ENCODE measurements at regions not wholly inside any gene's neighbourhood (a gene's known extent, or its start where the extent isn't known, plus 50 kb on each side); places are given as distances from the start of the nearest gene placed in this dataset.

DNA sequence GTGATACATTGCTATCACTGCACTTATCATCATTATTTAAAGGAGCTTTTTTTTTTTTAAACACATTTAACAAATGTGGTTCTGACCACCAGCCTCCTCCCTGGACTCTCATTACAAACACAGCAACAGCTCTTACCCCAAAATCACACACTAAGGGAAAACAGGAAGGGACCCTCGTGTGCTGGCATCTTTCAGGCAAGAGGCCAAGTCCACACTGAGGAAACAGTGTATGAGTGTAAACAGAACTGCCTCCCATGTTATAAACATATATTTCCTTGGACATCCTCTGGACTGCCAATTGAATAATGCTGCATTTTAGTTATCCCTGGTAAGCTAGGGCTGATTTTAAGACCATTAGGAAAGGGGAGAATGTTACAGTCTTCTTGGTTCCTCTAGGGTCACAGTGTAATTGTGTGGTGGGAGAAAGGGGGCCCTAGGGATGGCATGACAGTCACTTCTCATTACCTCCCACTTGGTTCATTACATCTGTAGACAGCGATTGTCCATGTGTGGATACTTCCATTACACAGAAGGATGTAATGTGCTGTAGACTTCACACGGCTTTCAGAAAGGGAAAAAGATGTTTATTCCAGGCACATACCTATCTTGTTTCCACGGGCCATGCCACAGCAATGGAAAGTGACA is 244.6 kb upstream of the TET2 start:
- no peaks in the 10 kb centered on the region for H3K9me3 ChIP-seq (ENCODE audit: low read depth, low read length, poor library complexity, severe bottlenecking)
- no peak for DNase-seq (ENCODE audit: low spot score)
- H3K4me1 ChIP-seq (ENCODE audit: insufficient read depth, low read length, poor library complexity, severe bottlenecking), result no peaks in the 10 kb centered on the region
- H3K4me3 ChIP-seq (ENCODE audit: low read depth, low read length, poor library complexity, severe bottlenecking), result no peak overlapping the region
- no peak overlapping the region for H3K27ac ChIP-seq (ENCODE audit: low read depth, low read length, poor library complexity, severe bottlenecking)
- no peaks in the 10 kb centered on the region for H3K36me3 ChIP-seq (ENCODE audit: insufficient read depth, low read length, poor library complexity, severe bottlenecking)
- CTCF ChIA-PET, result no interaction called here
- POLR2A ChIA-PET (ENCODE audit: low non-redundant PET), result no interaction called here
- BruUV-seq (replicated peaks), result no TSS peak
- TF ChIP-seq, protein P1, sequence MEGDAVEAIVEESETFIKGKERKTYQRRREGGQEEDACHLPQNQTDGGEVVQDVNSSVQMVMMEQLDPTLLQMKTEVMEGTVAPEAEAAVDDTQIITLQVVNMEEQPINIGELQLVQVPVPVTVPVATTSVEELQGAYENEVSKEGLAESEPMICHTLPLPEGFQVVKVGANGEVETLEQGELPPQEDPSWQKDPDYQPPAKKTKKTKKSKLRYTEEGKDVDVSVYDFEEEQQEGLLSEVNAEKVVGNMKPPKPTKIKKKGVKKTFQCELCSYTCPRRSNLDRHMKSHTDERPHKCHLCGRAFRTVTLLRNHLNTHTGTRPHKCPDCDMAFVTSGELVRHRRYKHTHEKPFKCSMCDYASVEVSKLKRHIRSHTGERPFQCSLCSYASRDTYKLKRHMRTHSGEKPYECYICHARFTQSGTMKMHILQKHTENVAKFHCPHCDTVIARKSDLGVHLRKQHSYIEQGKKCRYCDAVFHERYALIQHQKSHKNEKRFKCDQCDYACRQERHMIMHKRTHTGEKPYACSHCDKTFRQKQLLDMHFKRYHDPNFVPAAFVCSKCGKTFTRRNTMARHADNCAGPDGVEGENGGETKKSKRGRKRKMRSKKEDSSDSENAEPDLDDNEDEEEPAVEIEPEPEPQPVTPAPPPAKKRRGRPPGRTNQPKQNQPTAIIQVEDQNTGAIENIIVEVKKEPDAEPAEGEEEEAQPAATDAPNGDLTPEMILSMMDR (conservative IDR thresholded peaks at IDR 0.05; ENCODE audit: low read depth, low read length), result no peak
- no peak for TF ChIP-seq EZH2 (IDR thresholded peaks at IDR 0.05; ENCODE audit: borderline replicate concordance, low read depth, low read length, poor library complexity, severe bottlenecking)
- intact Hi-C loops (cut with micrococcal nuclease; ENCODE audit: unreplicated experiment), result no loop called here
- no peaks in the 10 kb centered on the region for H3K27me3 ChIP-seq (replicated peaks; ENCODE audit: insufficient read depth, low read depth, low read length, poor library complexity)

DNA sequence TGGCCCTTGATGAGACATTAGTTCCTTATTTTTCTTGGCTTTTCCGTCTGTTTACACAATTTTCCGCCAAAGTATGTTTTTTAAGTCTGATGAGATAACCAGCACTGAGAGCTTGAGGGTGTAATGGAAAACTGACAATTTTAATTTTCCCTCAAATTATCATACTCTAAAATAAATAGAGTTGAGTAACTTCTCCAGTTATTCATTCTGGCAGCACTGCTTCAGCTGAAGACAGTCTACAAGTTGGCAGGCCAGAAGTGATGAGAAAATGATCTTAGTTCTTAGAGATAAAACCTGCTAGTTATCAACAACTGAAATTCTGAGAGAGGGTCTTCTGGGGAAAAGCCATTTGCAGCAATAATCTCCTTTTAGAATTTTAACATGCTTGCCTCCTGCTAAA is 241.6 kb upstream of the TET2 start:
- H3K36me3 ChIP-seq (ENCODE audit: insufficient read depth, low read length, poor library complexity, severe bottlenecking), result no peaks in the 10 kb centered on the region
- no peaks in the 10 kb centered on the region for H3K4me1 ChIP-seq (ENCODE audit: insufficient read depth, low read length, poor library complexity, severe bottlenecking)
- no peaks in the 10 kb centered on the region for H3K27me3 ChIP-seq (replicated peaks; ENCODE audit: insufficient read depth, low read depth, low read length, poor library complexity)
- no peak for TF ChIP-seq EZH2 (IDR thresholded peaks at IDR 0.05; ENCODE audit: borderline replicate concordance, low read depth, low read length, poor library complexity, severe bottlenecking)
- TF ChIP-seq, protein P1 (conservative IDR thresholded peaks at IDR 0.05; ENCODE audit: low read depth, low read length), result no peak
- CTCF ChIA-PET, result no interaction called here
- no peak for DNase-seq (ENCODE audit: low spot score)
- intact Hi-C loops (cut with micrococcal nuclease; ENCODE audit: unreplicated experiment), result no loop called here
- no peak overlapping the region for H3K4me3 ChIP-seq (ENCODE audit: low read depth, low read length, poor library complexity, severe bottlenecking)
- H3K9me3 ChIP-seq (ENCODE audit: low read depth, low read length, poor library complexity, severe bottlenecking), result no peaks in the 10 kb centered on the region
- H3K27ac ChIP-seq (ENCODE audit: low read depth, low read length, poor library complexity, severe bottlenecking), result no peak overlapping the region
- BruUV-seq (replicated peaks), result no TSS peak
- POLR2A ChIA-PET (ENCODE audit: low non-redundant PET), result no interaction called here

DNA sequence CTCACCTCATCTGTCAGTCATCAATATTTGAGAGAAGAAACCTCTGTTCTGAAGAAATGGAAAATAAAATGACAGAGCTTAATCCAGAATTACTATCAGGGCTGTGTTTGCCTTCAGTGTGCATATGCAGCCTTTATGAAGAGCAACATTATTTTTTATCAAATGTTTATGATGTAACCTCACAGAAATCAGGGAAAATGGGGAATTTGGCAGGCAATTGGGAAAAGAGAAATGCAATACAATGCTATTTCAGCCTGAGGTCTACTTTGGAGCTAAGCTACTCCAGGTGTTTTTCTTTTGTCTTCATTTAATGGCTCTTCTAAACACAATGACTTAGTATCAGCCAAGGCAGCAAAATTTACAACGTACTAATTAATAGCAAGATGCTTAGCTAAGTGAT is 241.1 kb upstream of the TET2 start:
- DNase-seq (ENCODE audit: low spot score), result no peak
- no peaks in the 10 kb centered on the region for H3K27me3 ChIP-seq (replicated peaks; ENCODE audit: insufficient read depth, low read depth, low read length, poor library complexity)
- POLR2A ChIA-PET (ENCODE audit: low non-redundant PET), result no interaction called here
- no peak overlapping the region for H3K27ac ChIP-seq (ENCODE audit: low read depth, low read length, poor library complexity, severe bottlenecking)
- no TSS peak for BruUV-seq (replicated peaks)
- H3K36me3 ChIP-seq (ENCODE audit: insufficient read depth, low read length, poor library complexity, severe bottlenecking), result no peaks in the 10 kb centered on the region
- H3K4me3 ChIP-seq (ENCODE audit: low read depth, low read length, poor library complexity, severe bottlenecking), result no peak overlapping the region
- TF ChIP-seq EZH2 (IDR thresholded peaks at IDR 0.05; ENCODE audit: borderline replicate concordance, low read depth, low read length, poor library complexity, severe bottlenecking), result no peak
- TF ChIP-seq, protein P1 (conservative IDR thresholded peaks at IDR 0.05; ENCODE audit: low read depth, low read length), result no peak
- intact Hi-C loops (cut with micrococcal nuclease; ENCODE audit: unreplicated experiment), result no loop called here
- CTCF ChIA-PET, result no interaction called here
- no peaks in the 10 kb centered on the region for H3K4me1 ChIP-seq (ENCODE audit: insufficient read depth, low read length, poor library complexity, severe bottlenecking)
- H3K9me3 ChIP-seq (ENCODE audit: low read depth, low read length, poor library complexity, severe bottlenecking), result no peaks in the 10 kb centered on the region
